ENCODE measurements at regions not wholly inside any gene's neighbourhood (a gene's known extent, or its start where the extent isn't known, plus 50 kb on each side); places are given as distances from the start of the nearest gene placed in this dataset.

DNA sequence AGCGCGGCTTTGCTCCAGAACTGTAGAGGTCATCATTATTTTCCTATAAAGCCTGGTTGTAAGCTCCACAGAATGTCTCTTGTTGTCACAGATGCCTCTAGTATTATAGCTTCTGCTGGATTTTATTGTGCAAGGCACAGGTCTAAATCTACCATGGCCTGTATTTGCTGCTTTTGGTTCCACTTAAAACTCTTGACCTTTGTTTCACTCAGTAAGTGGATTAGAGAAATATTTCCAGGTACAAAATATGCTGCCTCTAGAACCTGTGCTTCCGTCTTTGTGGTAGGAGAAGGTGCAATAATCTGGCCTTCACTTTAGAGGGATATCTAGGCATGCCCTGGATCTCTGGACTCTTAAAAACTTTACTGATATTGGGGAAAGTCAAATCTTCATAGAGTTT, 476.6 kb upstream of the CD180 start:
- no peaks in the 10 kb centered on the region for H3K36me3 ChIP-seq
- TF ChIP-seq CTCF (IDR thresholded peaks at IDR 0.05): no peak
- DNase-seq: no peak
- H3K27ac ChIP-seq: no peak overlapping the region
- H3K9me3 ChIP-seq: no peaks in the 10 kb centered on the region
- intact Hi-C loops (cut with DNase I; ENCODE audit: low total_unique reads): no loop called here
- peaks cover 0 to 25% (median 4%) of the 10 kb centered on the region in 4 donors for H3K4me1 ChIP-seq
- H3K27me3 ChIP-seq: no peaks in the 10 kb centered on the region
- no peak overlapping the region for H3K4me3 ChIP-seq

- no peak overlapping the region for H3K4me3 ChIP-seq
- no peaks in the 10 kb centered on the region for H3K27me3 ChIP-seq
- TF ChIP-seq CTCF (IDR thresholded peaks at IDR 0.05): no peak
- no peak overlapping the region for H3K27ac ChIP-seq
- H3K4me1 ChIP-seq: peaks cover 0 to 25% (median 4%) of the 10 kb centered on the region in 4 donors
- DNase-seq: no peak
- no peaks in the 10 kb centered on the region for H3K9me3 ChIP-seq
- intact Hi-C loops (cut with DNase I; ENCODE audit: low total_unique reads): no loop called here
- no peaks in the 10 kb centered on the region for H3K36me3 ChIP-seq
Observed at GRCh38 chr5:67672636-67673035, 476.0 kb upstream of the CD180 start.

DNA sequence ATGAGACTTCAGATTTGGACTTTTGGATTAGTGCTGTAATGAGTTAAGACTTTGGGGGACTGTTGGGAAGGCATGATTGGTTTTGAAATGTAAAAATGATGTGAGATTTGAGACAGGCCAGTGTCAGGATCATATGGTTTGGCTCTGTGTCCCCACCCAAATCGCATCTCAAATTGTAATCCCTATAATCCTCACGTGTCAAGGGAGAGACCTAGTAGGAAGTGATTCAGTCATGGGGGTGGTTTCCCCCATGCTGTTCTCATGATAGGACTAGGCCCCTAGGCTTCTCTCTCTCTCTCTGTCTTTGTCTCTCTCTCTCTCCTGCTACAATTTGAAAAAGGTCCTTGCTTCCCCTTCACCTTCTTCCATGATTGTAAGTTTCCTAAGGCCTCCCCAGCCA, 473.3 kb upstream of the CD180 start:
- Histone ChIP-seq H3K27me3 (no peaks in the 10 kb centered on the region), H3K4me3 (no peak overlapping the region), H3K9me3 (peaks cover 0 to 6% (median 5%) of the 10 kb centered on the region in 3 donors), H3K27ac (no peak overlapping the region), H3K4me1 (peaks cover 0 to 25% (median 4%) of the 10 kb centered on the region in 4 donors), H3K36me3 (no peaks in the 10 kb centered on the region)
- intact Hi-C loops (cut with DNase I; ENCODE audit: low total_unique reads): no loop called here
- no peak for DNase-seq
- TF ChIP-seq CTCF (IDR thresholded peaks at IDR 0.05): no peak

DNA sequence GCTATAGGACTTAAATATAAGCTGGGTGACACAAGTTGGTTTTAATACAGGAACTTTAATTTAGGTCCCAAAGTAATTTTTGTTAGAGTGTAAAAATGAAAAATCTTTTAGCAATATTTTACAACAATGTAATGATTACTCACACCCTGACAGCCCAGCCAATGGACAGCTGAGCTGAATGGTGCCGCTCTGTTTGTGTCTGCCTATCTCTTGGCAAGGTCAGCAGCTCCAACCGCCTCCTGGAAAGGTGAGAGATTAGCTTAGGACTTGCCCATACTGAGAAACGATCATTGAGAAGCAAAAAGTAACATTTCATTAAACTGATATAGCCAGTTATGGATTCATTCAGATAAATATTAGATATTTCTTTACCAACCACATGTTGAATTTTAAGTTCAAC, 463.6 kb upstream of the CD180 start:
- Histone ChIP-seq H3K4me1 (no peaks in the 10 kb centered on the region), H3K27me3 (no peaks in the 10 kb centered on the region), H3K4me3 (no peak overlapping the region), H3K9me3 (peaks cover 0 to 8% (median 0%) of the 10 kb centered on the region in 3 donors), H3K36me3 (no peaks in the 10 kb centered on the region), H3K27ac (no peak overlapping the region)
- no peak for DNase-seq
- intact Hi-C loops (cut with DNase I; ENCODE audit: low total_unique reads): no loop called here
- no peak for TF ChIP-seq CTCF (IDR thresholded peaks at IDR 0.05)

- intact Hi-C loops (cut with DNase I; ENCODE audit: low total_unique reads): no loop called here
- H3K27me3 ChIP-seq: no peaks in the 10 kb centered on the region
Observed at GRCh38 chr5:67659288-67659687, 462.7 kb upstream of the CD180 start.

More at GRCh38 chr5:67659288-67659687, 462.7 kb upstream of the CD180 start:
- TF ChIP-seq CTCF (IDR thresholded peaks at IDR 0.05): no peak
- Histone ChIP-seq H3K27ac (no peak overlapping the region), H3K4me1 (no peaks in the 10 kb centered on the region), H3K9me3 (peaks cover 0 to 2% (median 0%) of the 10 kb centered on the region in 3 donors), H3K36me3 (no peaks in the 10 kb centered on the region), H3K4me3 (no peak overlapping the region)
- DNase-seq: no peak

Measured in tibial artery (tissue), 4 donors.